Omental fat pad (tissue), 3 donors: ENCODE measurements at regions not wholly inside any gene's neighbourhood (a gene's known extent, or its start where the extent isn't known, plus 50 kb on each side); places are given as distances from the start of the nearest gene placed in this dataset.
A peak's percentile ranks its signal among the peaks of the same experiment; 100 is the strongest.

Experiments
- ATAC-seq: fragments of 150-250 bp; one replicate; pipeline ENCODE4 v1.9.1; 2016; ENCODE audit warnings: mild to moderate bottlenecking, moderate library complexity; ENCODE audit not compliant: low FRiP score
- DNase-seq: peaks from one replicate; pipeline ENCODE4 v3.0.0-alpha.2; 2019; ENCODE audit warnings: low spot score
- TF ChIP-seq, protein P1 (sequence below), 3 donors: fragments of 450-650 bp; IDR thresholded peaks; one replicate each; pipeline ENCODE4 v1.5.1; 2016 to 2017; ENCODE audit warnings: antibody characterized with exemption in 3 of 3, mild to moderate bottlenecking in 3 of 3, moderate library complexity in 2 of 3

- TF ChIP-seq, protein P1, sequence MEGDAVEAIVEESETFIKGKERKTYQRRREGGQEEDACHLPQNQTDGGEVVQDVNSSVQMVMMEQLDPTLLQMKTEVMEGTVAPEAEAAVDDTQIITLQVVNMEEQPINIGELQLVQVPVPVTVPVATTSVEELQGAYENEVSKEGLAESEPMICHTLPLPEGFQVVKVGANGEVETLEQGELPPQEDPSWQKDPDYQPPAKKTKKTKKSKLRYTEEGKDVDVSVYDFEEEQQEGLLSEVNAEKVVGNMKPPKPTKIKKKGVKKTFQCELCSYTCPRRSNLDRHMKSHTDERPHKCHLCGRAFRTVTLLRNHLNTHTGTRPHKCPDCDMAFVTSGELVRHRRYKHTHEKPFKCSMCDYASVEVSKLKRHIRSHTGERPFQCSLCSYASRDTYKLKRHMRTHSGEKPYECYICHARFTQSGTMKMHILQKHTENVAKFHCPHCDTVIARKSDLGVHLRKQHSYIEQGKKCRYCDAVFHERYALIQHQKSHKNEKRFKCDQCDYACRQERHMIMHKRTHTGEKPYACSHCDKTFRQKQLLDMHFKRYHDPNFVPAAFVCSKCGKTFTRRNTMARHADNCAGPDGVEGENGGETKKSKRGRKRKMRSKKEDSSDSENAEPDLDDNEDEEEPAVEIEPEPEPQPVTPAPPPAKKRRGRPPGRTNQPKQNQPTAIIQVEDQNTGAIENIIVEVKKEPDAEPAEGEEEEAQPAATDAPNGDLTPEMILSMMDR (IDR thresholded peaks at IDR 0.05): peak in 2 of 3 donors; percentile 20 to 84
- no peak for DNase-seq
- peak; percentile 66 for ATAC-seq
These were observed 71.7 kb upstream of the WWC1 start for GRCh38 chr5:168219515-168220410.

DNA sequence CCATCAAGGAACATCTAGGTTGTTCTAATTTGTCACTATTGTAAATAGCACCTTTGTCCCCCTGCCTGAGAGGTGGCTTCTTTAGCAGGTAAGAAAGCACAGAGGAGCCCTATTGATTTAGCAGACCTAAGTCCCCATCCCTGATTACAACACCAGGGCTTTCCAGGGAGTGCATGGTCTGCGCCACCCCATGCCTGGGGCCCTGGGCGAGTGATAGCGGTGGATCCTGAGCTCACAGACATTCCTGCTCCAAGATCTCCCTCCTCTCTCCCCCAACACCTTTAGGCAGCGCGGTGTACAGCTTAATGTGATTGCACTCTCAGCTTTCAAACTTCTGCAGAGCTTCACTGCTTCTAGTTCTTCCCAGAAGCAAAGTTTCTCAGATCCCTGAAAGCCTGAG lies 67.4 kb upstream of the WWC1 start:
- TF ChIP-seq, protein P1 (IDR thresholded peaks at IDR 0.05): no peak
- DNase-seq: no peak
- no peak for ATAC-seq

- DNase-seq (no peak), ATAC-seq (no peak)
- TF ChIP-seq, protein P1 (IDR thresholded peaks at IDR 0.05): no peak
These were observed 65.4 kb upstream of the WWC1 start for GRCh38 chr5:168226012-168226411.

DNA sequence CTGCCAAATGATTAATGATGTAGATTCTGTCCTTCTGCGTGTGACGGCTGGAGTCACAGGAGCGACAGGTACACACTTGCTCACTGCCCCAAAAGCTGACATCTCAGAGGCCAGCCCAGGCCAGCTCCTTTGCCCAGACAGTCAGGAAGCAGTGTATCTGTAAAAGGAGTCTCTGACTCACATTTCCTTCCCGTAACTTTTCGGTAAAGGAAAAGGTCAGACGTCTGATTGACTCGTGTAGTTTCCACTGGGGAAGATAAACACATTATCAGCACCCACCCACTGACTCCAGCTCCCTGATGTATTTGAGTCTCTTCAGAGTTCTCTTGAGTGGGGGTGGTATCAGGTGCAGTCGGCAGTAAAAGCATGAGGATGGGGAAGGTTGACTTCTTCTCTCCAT lies 64.4 kb upstream of the WWC1 start:
- DNase-seq: no peak
- TF ChIP-seq, protein P1 (IDR thresholded peaks at IDR 0.05): no peak
- ATAC-seq: peak; percentile 13

GRCh38 chr5:168227973-168228615 lies 63.4 kb upstream of the WWC1 start:
- TF ChIP-seq, protein P1 (IDR thresholded peaks at IDR 0.05): no peak
- DNase-seq (no peak), ATAC-seq (peak; percentile 66)

- ATAC-seq (no peak), DNase-seq (no peak)
- TF ChIP-seq, protein P1 (IDR thresholded peaks at IDR 0.05): no peak
These were observed 62.8 kb upstream of the WWC1 start for GRCh38 chr5:168228668-168229067.
